ENCODE measurements at regions not wholly inside any gene's neighbourhood (a gene's known extent, or its start where the extent isn't known, plus 50 kb on each side); places are given as distances from the start of the nearest gene placed in this dataset.

GRCh38 chr13:62563251-62563650, 1147.6 kb upstream of the PCDH20 start:
- no peaks in the 10 kb centered on the region for H3K9me2 ChIP-seq (ENCODE audit: insufficient read depth)
- H3K27ac ChIP-seq (ENCODE audit: low read depth), result no peak overlapping the region
- H3K4me2 ChIP-seq, result no peak overlapping the region
- Mint-ChIP-seq H3K27me3 (ENCODE audit: insufficient read depth, low read depth, poor library complexity) (no peaks in the 10 kb centered on the region), H3K9me3 (no peaks in the 10 kb centered on the region), H3K4me3 (no peak overlapping the region), H3K4me1 (peaks cover 3% of the 10 kb centered on the region; the same call in 1 of the 3 replicates), H3K36me3 (ENCODE audit: low read depth) (no peaks in the 10 kb centered on the region), H3K27ac (no peak overlapping the region)
- TF ChIP-seq ZNF114 (CRISPR knock-in tag; IDR thresholded peaks at IDR 0.05) (no peak), POLR2AphosphoS5 (IDR thresholded peaks at IDR 0.05; ENCODE audit: low read depth) (no peak), CTCF (conservative IDR thresholded peaks at IDR 0.05; ENCODE audit: low read depth in 2 of 2) (no peak), EZH2 (IDR thresholded peaks at IDR 0.05; ENCODE audit: low read depth, unreplicated experiment) (no peak), ETS1 (IDR thresholded peaks at IDR 0.05) (no peak), ZNF331 (CRISPR knock-in tag; IDR thresholded peaks at IDR 0.05; ENCODE audit: low read depth) (no peak), ZNF462 (CRISPR knock-in tag; IDR thresholded peaks at IDR 0.05) (no peak), STAT1 (IDR thresholded peaks at IDR 0.05; ENCODE audit: unreplicated experiment) (no peak), REST (IDR thresholded peaks at IDR 0.05; ENCODE audit: unreplicated experiment) (no peak), JUNB (IDR thresholded peaks at IDR 0.05; ENCODE audit: unreplicated experiment) (no peak)
- H2AFZ ChIP-seq, result no peak overlapping the region; the same call in 1 of the 2 replicates
- no peaks in the 10 kb centered on the region for H3F3A ChIP-seq (replicated peaks; ENCODE audit: low read depth)
- H3K36me3 ChIP-seq (ENCODE audit: insufficient read depth), result no peaks in the 10 kb centered on the region
- H4K20me1 ChIP-seq (replicated peaks; ENCODE audit: insufficient read depth), result no peaks in the 10 kb centered on the region
- no peaks in the 10 kb centered on the region for H3K27me3 ChIP-seq (ENCODE audit: insufficient read depth)
- DNase-seq (ENCODE audit: low spot score) (no peak), ATAC-seq (no peak)
- no peak overlapping the region for H3K4me3 ChIP-seq
- no peaks in the 10 kb centered on the region for H3K79me2 ChIP-seq (replicated peaks; ENCODE audit: insufficient read depth)
- H3K4me1 ChIP-seq (ENCODE audit: insufficient read depth), result no peaks in the 10 kb centered on the region

Data from GM23338 (cell line).